ENCODE measurements at regions not wholly inside any gene's neighbourhood (a gene's known extent, or its start where the extent isn't known, plus 50 kb on each side); places are given as distances from the start of the nearest gene placed in this dataset.
"Not testable (repeated sequence)": the region's sequence is repeated elsewhere in the genome, so short reads cannot be mapped to it uniquely, and the experiment has no call there.

DNA sequence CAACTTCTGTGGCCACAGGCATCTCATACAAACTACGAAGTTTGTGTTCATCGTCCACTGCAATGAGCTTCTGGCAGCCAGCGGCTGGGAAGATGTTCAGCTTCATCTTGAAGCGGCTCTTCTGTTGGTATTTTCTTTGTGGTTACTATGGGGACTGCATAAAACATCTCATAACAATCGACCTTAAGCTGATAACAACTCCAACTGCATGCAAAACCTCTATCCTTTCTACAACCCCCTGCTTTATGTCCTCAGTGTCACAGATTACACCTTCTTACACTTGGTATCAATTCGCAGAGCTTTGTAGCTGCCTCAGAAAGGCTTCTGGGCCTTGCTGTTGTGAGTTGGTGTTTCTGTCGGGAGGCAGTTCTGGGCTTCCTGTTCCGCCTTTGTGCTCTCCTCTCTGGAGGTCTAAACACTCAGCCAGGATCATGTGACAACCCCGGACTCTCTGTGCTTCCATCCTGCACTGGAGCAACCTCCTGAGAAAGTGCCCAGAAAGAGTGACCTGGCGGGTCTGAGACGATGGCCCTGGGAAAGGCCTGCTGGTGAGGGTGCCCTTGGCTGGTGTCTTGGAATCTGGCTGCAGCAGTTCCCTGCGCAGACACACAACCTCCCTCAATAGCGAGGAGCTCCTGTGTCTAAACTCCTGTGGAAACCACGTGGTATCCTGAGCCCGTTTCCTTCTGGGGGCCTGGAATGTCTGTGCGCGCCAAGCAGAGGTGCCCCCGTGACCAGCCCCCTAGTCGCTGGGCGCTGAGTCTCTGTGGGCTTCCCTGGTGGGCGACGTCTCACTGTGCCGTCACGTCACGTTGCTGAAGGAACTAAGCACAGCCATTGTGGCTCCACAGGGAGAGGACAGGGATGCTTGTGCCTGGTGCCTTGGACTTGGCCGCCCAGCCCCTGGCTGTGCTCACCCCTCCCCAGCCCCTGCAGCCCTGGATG, 339.6 kb downstream of the ADGRD1 start:
- DNase-seq: not testable (repeated sequence)

DNA sequence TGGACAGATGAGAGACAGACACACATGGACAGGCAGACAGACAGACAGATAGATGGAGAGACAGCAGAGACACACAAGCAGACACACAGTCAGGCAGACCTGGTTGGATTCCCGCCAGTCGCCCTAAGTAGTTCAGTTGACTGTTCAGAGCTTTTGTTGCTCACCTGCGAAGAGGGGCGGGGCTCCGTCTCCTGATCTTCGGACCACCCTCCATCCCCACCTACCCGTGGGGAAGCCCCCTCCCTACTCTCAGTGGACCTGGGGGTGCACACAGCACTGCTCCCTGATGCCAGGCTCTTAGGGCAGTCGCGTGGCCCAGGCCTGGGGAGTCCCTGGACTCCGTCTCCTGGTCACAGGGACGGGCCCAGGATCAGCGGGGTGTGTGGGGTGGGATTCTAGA, 341.0 kb downstream of the ADGRD1 start:
- DNase-seq: not testable (repeated sequence)

DNA sequence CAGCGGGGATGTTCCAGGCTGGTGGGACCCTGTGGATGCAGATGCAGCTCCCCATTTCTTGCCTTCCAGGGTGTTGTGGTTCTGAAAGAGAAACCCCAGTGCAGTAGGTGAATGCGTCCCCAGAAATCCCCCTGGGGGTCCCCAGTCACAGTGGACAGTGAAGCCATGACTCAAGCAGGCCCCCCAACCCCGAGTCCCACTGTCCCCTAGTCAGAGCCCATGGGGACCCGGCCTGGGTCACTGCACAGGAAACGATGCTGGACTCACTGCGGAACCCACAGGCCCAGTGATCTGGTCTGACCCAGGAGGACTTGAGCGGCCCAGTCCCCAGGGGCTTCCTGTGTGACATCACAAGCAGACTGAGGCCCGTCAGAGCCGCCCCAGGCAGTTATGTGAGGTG, 341.4 kb downstream of the ADGRD1 start:
- DNase-seq: not testable (repeated sequence)

DNA sequence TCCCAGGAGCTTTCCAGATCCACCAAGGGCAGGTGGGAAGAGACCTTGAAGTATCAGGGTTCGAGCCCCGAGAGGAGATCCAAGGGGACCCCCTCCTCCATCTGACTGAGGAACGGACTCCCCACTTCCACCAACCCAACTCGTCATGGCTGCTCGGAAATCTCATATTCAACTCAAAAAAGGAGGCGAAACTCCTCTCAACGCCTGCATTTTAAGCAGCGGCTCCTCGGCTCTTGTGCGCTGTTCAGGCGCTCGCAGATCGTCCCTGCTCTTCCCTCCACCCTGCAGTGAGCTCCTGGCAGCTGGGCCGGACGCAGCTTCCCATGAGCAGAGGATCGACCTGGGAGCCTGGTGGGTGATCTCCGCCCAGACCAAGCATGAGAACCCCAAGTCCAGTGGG, 341.9 kb downstream of the ADGRD1 start:
- DNase-seq: not testable (repeated sequence)

DNA sequence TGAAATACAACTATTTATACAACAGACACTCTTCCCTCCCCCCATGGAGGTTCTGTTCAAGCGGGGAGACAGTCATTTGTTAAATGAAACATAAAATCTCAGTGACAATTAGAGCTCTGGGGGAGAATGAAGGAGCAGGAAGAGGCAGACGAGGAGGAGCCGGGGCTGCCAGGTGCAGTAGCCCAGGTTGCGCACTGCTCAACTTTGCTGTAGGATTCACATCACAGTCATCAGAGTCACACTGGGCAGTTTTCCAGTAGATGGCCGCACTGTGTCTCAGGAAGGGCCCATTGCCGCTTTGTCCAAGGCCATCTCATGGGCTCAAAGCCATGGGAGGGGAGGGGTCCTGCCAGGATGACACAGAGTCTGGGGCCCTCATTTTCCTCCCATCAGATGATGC, 342.4 kb downstream of the ADGRD1 start:
- not testable (repeated sequence) for DNase-seq

DNA sequence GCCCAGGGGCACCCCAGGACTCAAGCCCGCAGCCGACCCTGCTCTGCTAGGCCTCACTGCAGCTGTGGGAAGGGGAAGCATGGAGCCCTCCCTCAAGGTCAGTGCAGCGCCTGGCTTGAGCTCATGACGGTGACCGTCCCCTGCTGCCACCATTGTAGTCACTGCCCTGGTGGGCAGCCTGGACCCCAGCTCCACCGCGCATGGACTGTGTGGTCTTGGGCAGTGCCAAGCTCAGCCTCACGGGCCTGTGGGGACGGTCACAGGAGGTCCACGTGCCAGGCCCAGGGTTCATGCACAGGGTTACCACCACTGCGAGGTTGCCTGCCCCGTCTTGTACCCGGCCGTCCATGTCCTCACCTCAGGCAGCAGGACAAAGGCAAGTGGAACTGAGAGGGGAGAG, 342.9 kb downstream of the ADGRD1 start:
- DNase-seq: not testable (repeated sequence)

DNA sequence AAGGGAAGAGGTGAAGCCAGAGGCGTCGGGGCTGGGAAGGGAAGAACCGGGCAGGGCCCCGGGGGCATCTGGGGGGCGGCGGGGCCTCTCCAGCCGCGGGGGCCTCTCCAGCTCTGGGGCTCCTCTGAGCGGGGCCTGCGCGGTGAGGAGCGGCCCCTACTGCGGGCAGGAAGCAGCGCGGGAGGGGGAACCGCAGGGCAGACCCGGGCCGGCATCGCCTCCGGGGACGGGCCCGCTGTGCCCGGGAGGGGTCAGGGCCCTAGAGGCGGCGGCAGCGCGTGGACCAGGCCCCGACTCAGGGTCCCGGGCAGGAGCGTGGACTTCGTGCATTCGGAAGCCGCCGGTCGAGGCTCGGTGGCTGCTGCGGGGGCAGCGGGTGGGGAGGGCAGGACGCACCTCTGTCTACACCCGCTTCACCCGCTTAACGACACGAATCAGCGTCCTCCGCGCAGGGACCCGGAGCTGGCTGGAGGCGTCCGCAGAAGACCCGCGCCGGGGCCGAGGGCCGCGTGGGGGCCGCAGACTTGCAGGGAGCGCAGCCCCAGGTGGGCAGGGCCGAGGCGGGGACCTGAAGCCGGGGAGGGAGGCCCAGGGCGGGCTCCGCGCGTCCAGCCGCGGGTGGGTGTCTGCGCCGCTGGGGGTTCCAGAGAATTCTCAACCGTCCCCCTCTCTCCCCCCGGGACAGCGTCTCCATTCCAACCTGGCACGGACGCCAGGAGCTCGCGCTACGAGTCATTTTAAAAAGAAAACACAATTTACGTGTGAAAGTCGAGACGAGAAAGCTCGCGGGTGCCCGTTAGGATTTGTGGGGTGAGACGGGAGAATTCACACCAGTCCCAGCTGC, 345.0 kb downstream of the ADGRD1 start:
- not testable (repeated sequence) for DNase-seq

DNA sequence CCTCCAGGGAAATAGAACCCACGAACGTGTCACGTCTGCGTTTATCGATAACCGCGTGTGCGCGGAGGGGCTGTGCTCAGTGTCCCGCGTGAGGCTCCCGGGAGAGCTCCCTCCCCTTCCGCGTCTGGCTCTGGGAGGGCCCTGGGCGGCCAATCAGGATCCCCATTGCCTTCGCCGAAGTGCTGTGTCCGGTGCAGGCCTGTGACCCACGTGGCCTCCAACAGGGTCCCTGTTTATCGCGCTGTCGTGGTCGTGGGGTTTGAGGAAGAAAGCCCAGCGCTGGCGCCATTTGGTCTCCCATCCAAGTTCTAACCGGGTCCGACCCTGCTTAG, 345.6 kb downstream of the ADGRD1 start:
- DNase-seq: not testable (repeated sequence)

DNA sequence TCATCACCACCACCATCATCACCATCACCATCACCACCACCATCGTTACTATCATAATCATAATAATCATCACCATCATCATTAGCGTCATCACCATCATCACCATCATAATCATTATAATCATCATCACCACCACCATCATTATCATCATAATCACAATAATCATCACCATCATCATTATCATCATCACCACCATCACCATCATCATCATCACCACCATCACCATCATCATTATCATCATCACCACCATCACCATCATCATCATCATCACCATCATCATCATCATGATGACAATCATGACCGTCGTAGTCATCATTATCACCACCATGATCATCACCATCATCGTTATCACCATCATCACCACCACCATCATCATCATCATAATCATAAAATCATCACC, 349.9 kb downstream of the ADGRD1 start:
- not testable (repeated sequence) for DNase-seq

DNA sequence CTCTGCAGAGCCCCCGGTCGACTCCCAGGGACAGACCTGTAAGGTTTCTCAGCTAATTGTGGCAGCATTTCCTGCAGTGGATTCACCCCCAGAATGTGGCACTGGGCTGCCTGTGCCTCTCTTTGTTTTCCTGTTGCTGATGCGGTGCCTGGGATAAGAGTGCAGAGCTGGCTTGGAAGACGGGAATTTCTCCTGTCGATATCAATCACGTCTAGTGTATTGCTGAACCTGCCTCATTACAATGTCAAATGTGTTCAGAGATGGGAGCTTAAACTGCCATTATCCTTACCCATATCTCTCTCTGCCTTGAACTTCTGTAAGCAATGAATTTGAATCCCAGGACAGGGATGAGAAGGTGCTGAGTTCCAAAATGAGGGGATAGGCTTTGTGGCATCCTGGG, 350.9 kb downstream of the ADGRD1 start:
- DNase-seq: not testable (repeated sequence)

DNA sequence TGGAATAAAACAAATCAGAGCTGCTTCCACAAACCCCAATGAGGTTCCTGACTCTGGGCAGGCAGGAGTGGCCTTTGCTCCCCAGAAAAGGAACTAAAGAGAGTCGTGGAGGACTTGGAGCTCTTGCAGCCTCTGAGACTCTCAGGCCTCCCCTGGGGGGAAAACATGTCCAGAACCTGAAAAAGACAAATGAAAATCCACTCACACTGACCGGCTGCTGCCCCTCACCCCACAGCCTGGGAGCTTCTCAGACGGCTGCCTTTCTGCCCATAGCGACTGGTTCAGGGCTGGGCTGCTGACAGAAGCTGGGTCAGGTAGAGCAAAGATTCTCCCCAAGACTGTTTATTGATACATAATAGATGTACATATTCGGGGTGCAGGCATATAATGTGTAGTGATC, 356.0 kb downstream of the ADGRD1 start:
- DNase-seq: no peak

DNA sequence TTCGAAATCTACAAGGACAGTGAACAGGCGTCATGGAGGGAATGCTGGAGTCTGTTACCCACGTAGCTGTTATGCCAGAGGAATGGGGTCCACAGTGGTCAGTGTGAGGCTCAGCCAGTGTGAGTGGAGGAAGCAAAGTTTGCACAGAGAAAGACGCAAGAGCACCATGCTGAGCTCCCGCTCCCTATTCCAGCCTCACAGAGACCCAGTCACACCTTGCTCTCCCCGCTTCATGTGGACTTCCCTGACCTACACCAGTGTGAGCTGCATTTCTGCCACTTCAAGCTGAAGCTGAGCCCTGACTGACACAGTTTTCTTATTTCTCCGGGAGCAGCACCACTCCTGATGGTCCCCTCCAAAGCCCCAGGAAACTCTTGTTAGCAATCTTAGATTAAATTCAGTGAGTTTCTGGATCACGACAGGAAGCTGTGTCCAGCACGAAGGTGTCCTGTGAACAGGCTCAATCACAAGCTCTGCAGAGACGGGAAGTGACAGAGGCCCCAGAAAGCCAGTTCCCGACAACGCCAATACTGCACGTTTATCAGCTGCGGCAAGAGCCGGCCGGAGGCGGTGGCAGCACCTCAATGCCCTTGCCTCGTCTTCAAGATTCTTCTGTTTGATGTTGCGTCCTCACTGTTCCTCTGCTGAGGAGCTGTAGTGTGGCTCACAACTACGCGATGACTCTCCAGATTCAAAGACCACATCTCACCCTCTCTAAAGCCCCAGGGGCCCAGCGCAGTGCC, 356.7 kb downstream of the ADGRD1 start:
- not testable (repeated sequence) for DNase-seq

DNA sequence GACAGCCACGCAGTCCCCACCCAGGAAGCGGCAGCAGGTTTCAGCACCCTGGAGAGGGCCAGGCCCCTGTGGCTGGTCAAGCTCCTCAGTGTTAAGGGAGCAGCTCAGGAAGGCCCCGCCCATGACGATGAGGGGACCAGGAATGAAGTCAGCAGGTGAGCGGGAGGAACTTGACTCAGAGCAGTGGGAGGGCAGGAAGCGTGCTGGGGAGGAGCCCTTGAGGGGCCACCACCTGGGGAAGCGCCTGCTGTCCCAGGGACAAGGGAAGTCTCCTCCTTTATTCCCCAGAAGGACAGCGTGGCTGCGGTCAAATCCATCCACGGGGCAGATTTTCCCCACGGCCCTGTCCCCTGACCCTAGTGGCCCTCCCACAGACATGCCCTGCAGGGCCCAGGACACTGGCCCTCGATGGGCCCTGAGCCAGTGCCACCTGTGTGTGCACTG, 357.6 kb downstream of the ADGRD1 start:
- DNase-seq: peak; percentile 57

DNA sequence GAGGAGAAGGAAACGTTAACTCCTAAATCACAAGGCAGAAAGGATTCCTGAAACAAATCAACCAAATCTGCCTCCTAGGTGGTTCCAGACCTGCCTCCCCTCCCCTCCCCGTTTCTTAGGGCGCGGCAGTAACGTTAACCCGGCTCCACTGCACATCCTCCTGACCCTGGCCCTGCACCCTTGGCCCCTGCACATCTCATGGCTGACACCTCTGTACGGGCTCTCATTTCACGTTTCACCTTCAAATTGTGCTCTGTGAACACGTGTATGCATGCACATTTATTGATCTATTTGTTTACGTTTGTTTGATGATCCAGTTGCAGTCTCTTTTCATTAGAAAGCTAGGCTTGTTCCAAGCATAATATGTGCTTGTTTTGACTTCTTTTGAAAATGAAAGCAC, 358.1 kb downstream of the ADGRD1 start:
- no peak for DNase-seq

DNA sequence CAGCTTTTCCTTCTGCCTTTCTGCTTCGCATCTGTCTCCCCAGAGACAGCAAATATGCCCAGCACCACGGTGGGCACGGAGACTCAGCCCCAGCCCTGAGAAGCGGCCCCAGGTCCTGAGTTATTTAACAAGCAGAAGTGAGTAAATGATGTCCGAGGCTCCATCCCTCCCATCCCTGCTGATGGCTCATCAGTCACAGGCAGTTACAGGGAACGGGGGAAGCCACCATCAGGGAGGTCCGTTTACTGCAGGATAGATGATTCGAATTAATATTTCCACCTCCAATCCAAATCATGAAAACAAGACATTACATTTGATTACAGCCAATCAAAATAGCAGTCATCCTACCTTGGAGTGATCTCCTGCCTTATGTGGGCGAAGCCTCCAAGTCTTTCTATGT, 358.7 kb downstream of the ADGRD1 start:
- not testable (repeated sequence) for DNase-seq

DNA sequence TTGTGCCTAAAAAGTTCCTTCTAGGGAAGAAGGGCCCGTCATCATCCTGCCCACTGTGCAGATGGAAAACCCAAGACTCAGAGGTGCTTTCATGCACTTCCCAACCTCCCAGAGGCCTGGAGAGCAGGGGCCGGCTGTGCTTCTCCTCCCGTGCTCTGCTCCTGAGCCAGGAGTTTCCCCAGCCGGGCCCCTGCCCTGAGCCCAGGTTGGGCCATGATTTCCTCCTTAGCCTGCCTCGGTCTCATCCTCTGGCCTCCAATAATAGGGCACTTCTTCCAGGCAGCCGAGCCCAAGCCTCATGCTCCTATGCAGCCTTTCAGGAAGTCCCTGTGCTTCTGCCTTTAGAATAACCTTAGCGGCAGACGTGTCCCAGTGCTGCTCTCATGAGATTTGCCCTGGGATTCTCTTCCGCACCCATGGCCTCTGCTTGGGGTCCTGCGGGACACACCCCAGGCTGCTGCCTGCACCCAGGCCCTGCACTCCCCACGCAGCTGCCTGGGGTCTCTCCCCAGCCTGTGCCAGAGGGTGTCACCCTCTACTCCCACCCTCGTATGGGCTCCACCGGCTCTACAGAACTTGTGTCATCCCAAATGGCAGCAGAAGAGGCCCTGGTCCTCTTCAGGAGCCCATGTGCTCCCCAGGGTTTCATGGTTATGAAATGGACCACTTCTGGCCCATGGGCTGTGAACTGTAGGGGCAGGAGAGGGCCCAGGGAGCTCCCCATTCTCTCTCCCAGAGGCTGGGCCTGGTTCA, 359.3 kb downstream of the ADGRD1 start:
- no peak for DNase-seq

DNA sequence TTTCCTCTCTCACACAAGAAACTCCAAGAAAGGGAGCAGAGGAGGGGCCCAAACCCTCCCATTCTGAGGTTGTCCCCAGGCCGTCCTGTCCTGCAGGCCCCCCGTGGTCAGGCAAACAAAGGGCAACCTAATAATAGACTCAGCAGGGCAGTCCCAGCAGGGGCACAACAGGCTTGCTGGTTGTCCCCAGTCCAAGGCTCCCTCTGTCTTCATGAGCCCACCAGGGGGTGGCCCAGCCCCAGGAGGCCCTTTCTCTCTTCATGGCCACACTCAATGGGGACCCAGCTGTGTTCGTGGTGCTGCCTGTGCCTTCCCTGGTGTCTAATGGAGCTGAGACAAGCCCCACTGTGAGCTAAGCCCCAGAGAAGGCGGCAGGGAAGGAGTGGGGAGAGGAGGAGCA, 359.9 kb downstream of the ADGRD1 start:
- no peak for DNase-seq

DNA sequence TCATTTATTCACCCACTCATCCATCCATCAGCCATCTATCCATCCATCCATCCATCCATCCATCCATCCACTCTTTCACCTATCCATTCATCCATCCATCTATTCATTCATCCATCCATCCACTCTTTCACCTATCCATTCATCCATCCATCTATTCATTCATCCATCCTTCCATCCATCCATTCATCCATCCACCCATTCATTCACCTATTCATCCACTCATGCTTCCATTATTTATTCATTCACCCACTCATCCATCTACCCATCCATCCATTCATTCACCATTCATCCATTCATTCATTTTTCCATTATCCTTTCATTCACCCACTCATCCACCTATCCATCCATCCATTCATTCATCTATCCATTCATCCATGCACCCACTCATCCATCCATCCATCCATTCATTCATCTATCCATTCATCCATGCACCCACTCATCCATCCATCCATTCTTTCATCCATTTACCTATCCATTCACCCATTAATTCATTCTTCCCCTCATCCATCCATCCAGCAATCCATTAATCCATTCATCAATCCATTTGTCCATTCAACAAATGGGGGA, 360.9 kb downstream of the ADGRD1 start:
- no peak for DNase-seq

DNA sequence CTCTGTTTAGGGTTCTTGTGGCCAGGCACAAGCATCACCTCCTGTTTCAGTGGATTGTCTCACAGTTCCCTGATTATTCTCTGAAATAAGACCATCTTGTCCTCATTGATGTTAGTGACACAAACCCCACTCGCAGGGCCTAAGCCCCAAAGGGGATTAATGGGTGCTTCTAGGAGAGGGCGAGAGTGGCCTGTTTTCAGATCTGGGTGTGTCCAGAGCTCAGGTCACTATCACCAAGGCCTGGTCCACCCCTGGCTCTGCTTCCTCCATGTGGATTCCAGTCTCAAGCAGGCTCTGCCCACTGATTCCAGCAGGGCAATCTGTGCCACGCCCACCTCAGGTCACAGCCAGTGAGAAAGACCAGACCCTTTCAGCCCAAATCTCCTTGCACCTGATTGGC, 361.9 kb downstream of the ADGRD1 start:
- no peak for DNase-seq

DNA sequence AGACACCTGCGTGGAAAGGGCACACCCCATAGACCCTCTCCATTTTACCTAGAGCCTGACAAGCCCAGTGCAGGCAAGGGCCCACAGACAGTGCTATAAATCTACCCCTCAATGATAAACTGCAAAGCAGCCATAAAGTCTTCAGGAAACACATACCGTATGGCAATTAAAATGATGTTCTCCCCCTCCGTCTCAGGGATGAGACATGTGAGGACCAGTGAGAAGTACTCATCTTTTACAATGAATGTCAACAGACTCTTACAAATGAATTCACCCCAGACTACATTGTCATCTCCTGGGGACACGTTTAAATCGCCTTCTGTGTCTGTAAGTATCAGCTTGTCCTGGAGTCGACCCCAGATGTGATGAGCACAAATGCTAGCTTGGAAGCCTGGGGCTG, 362.7 kb downstream of the ADGRD1 start:
- no peak for DNase-seq

DNA sequence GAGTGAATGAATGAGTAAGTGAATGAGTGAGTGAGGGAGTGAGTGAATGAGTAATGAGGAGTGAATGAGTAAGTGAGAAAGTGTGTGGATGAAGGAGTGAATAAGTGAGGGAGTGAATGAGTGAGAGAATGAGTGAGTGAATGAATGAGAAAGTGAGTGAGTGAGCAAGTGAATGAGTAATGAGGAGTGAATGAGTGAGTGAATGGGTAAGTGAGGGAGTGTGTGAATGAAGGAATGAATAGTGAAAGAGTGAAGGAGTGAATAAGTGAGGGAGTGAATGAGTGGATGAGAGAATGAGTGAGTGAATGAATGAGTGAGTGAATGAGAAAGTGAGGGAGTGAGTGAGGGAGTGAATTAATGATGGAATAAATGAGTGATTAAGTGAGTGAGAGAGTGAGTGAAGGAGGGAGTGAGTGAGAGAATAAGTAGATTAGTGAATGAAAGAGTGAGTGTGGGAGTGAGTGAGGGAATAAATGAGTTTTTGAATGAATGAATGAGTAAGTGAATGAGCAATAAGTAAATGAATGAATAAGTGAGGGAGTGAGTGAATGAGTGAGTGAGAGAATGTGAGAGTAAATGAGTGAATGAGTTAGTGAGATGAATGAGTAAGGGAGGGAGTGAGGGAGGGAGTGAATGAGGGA, 364.5 kb downstream of the ADGRD1 start:
- DNase-seq: no peak

DNA sequence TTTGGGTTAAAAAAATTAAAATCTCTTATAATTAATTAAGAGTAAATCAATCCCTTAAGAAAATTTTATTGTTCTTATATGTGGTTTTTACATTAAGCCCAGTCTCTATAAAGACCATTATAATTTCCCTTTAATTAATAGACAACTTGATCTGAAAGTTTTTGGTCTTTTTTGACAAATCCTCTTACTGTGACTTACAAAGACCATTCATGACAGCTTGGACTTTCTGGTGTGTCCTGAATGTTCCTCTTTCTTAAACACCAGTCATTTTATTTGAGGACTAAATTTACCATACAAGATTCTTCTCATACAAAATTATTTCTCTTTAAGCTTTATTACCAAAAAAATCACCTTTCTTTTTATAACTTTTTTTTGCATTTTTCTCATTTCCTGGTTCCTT, 368.3 kb downstream of the ADGRD1 start:
- no peak for DNase-seq

Measured in stimulated activated CD8-positive, alpha-beta memory T cell treated with anti-CD3 and anti-CD28 coated beads, Interleukin-4, amount 100 ng/mL, for 48 hours (primary cell).